ENCODE measurements at regions not wholly inside any gene's neighbourhood (a gene's known extent, or its start where the extent isn't known, plus 50 kb on each side); places are given as distances from the start of the nearest gene placed in this dataset.

- H3K4me3 ChIP-seq: no peak overlapping the region
- no peak overlapping the region for H3K27ac ChIP-seq
- no peaks in the 10 kb centered on the region for H3K36me3 ChIP-seq
- no peaks in the 10 kb centered on the region for H3K4me1 ChIP-seq
- no peaks in the 10 kb centered on the region for H3K27me3 ChIP-seq
- no peak for DNase-seq (ENCODE audit: low spot score in 2 of 2)
- WGBS, 2 donors: 88 to 93% methylated on average over 3 of the region's 3 CpGs
- H3K9me3 ChIP-seq: no peaks in the 10 kb centered on the region
- TF ChIP-seq POLR2A (IDR thresholded peaks at IDR 0.05) (no peak), CTCF (IDR thresholded peaks at IDR 0.05) (no peak), EP300 (IDR thresholded peaks at IDR 0.05) (no peak)
Measured at GRCh38 chr10:23533212-23533611, 94.3 kb downstream of the OTUD1 start.

GRCh38 chr10:23534326-23534725, 95.5 kb downstream of the OTUD1 start:
- TF ChIP-seq POLR2A (IDR thresholded peaks at IDR 0.05) (no peak), EP300 (IDR thresholded peaks at IDR 0.05) (no peak), CTCF (IDR thresholded peaks at IDR 0.05) (no peak)
- no peaks in the 10 kb centered on the region for H3K4me1 ChIP-seq
- H3K27me3 ChIP-seq: no peaks in the 10 kb centered on the region
- 70 to 76% methylated on average over 4 of the region's 4 CpGs for WGBS, 2 donors
- no peak overlapping the region for H3K27ac ChIP-seq
- H3K9me3 ChIP-seq: no peaks in the 10 kb centered on the region
- no peak overlapping the region for H3K4me3 ChIP-seq
- no peaks in the 10 kb centered on the region for H3K36me3 ChIP-seq
- no peak for DNase-seq (ENCODE audit: low spot score in 2 of 2)

- TF ChIP-seq EP300 (IDR thresholded peaks at IDR 0.05): no peak
- TF ChIP-seq POLR2A (IDR thresholded peaks at IDR 0.05): no peak
- TF ChIP-seq CTCF (IDR thresholded peaks at IDR 0.05): no peak
- H3K4me1 ChIP-seq: no peaks in the 10 kb centered on the region
- no peak overlapping the region for H3K27ac ChIP-seq
- no peak overlapping the region for H3K4me3 ChIP-seq
- H3K27me3 ChIP-seq: no peaks in the 10 kb centered on the region
- H3K9me3 ChIP-seq: no peaks in the 10 kb centered on the region
- WGBS, 2 donors: 89 to 93% methylated on average over 1 of the region's 1 CpG
- no peak for DNase-seq (ENCODE audit: low spot score in 2 of 2)
- H3K36me3 ChIP-seq: no peaks in the 10 kb centered on the region
Measured at GRCh38 chr10:23534761-23535160, 95.9 kb downstream of the OTUD1 start.

DNA sequence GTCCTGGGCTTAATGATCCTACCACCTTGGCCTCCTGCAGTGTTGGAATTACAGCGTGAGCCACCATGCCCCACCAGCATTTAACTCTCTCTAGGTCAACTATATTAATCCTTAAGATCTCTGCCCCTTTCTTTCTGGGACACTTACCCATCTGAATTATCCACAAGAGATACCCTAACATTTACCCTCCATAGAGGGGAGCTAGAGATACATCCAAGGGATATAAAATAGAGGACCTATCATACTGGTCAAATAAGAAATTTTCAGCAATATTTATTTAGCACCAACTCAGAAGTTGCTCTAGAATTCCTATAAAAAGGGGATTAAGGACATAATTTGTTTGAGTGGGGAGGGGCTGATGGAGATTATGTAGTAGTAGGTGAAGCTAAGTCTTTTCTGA, 96.5 kb downstream of the OTUD1 start:
- no peak overlapping the region for H3K27ac ChIP-seq
- TF ChIP-seq EP300 (IDR thresholded peaks at IDR 0.05): no peak
- no peak for TF ChIP-seq CTCF (IDR thresholded peaks at IDR 0.05)
- TF ChIP-seq POLR2A (IDR thresholded peaks at IDR 0.05): no peak
- no peaks in the 10 kb centered on the region for H3K27me3 ChIP-seq
- no peaks in the 10 kb centered on the region for H3K36me3 ChIP-seq
- no peak for DNase-seq (ENCODE audit: low spot score in 2 of 2)
- no peaks in the 10 kb centered on the region for H3K9me3 ChIP-seq
- WGBS, 2 donors: 60 to 72% methylated on average over 1 of the region's 1 CpG
- no peak overlapping the region for H3K4me3 ChIP-seq
- H3K4me1 ChIP-seq: peaks cover 0 to under 1% (median 0%) of the 10 kb centered on the region in 4 donors

DNA sequence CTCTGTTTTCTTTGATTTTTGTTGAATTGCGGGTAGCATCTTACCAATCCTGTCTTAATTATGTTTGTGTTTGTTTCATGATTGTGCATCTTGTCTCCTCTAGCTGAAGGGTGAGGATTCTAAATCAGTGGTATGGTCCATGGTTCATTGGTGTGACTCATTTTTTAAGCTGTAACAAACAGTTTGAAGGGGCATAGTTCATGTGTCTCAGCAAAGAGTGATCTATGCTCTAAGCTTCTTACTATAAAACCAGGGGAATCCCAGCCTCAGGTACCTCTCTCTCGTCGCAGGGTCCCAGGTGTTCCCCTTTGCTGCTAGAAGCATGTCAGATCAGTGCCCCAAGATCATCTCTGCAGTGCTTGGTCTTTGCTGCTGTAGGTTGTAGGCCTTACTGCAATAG, 100.1 kb downstream of the OTUD1 start:
- Histone ChIP-seq H3K9me3 (no peaks in the 10 kb centered on the region), H3K4me3 (no peak overlapping the region), H3K36me3 (no peaks in the 10 kb centered on the region), H3K27ac (no peak overlapping the region), H3K27me3 (no peaks in the 10 kb centered on the region), H3K4me1 (peaks cover 0 to 6% (median 0%) of the 10 kb centered on the region in 4 donors)
- WGBS, 2 donors: 95% methylated on average over 3 of the region's 3 CpGs
- TF ChIP-seq EP300 (IDR thresholded peaks at IDR 0.05) (no peak), CTCF (IDR thresholded peaks at IDR 0.05) (no peak), POLR2A (IDR thresholded peaks at IDR 0.05) (no peak)
- no peak for DNase-seq (ENCODE audit: low spot score in 2 of 2)

All from tibial nerve (tissue), 4 donors.